KMS-11 (cell line): ENCODE measurements at regions not wholly inside any gene's neighbourhood (a gene's known extent, or its start where the extent isn't known, plus 50 kb on each side); places are given as distances from the start of the nearest gene placed in this dataset.

Source experiments
- H2AFZ ChIP-seq: fragments of 200-600 bp; sonication (generic); 2 replicates; pipeline ENCODE4 v1.6.1; 2016; ENCODE audit warnings: antibody characterized with exemption, mixed run types, low read depth
- H3K27ac ChIP-seq: fragments of 200-600 bp; sonication (generic); 2 replicates; pipeline ENCODE4 v1.6.1; 2016; ENCODE audit warnings: mild to moderate bottlenecking, mixed run types
- H3K27me3 ChIP-seq: fragments of 200-600 bp; sonication (generic); 2 replicates; pipeline ENCODE4 v1.6.1; 2017; ENCODE audit warnings: mild to moderate bottlenecking, low read depth, mixed run types, moderate library complexity; ENCODE audit not compliant: insufficient read depth
- H3K36me3 ChIP-seq: fragments of 200-600 bp; sonication (generic); 2 replicates; pipeline ENCODE4 v1.6.1; 2017; ENCODE audit warnings: mild to moderate bottlenecking, mixed run types; ENCODE audit not compliant: insufficient read depth
- H3K4me1 ChIP-seq: fragments of 200-600 bp; sonication (generic); 2 replicates; pipeline ENCODE4 v1.6.1; 2016; ENCODE audit warnings: mild to moderate bottlenecking, low read depth, mixed run types; ENCODE audit not compliant: poor library complexity, severe bottlenecking
- H3K4me2 ChIP-seq: fragments of 200-600 bp; sonication (generic); 2 replicates; pipeline ENCODE4 v1.7.0; 2016; ENCODE audit warnings: mild to moderate bottlenecking, mixed run types
- H3K4me3 ChIP-seq: fragments of 200-600 bp; sonication (generic); IDR thresholded peaks from 2 replicates; pipeline ENCODE4 v1.6.1; 2017; ENCODE audit warnings: low read depth, low read length, mixed read lengths; ENCODE audit not compliant: insufficient read depth
- H3K79me2 ChIP-seq: fragments of 200-600 bp; sonication (generic); 2 replicates; pipeline ENCODE4 v1.6.1; 2016; ENCODE audit warnings: low read depth, mixed run types; ENCODE audit not compliant: insufficient read depth
- H3K9ac ChIP-seq: fragments of 200-600 bp; sonication (generic); 2 replicates; pipeline ENCODE4 v1.6.1; 2016; ENCODE audit warnings: mild to moderate bottlenecking, mixed run types
- H4K20me1 ChIP-seq: fragments of 200-600 bp; sonication (generic); 2 replicates; pipeline ENCODE4 v1.6.1; 2016; ENCODE audit warnings: mild to moderate bottlenecking, mixed run types; ENCODE audit not compliant: insufficient read depth
- TF ChIP-seq, protein P1 (sequence below): fragments of 200-600 bp; sonication (generic); conservative IDR thresholded peaks from 2 replicates; pipeline ENCODE4 v1.6.1; 2017; ENCODE audit warnings: low read depth, mild to moderate bottlenecking, antibody characterized with exemption, low read length, moderate library complexity, mixed read lengths

GRCh38 chr6:9439621-9440330 is 975.1 kb downstream of the TFAP2A start:
- no peaks in the 10 kb centered on the region for H3K4me1 ChIP-seq
- no peak overlapping the region for H2AFZ ChIP-seq
- no peaks in the 10 kb centered on the region for H3K36me3 ChIP-seq
- H3K79me2 ChIP-seq, result no peaks in the 10 kb centered on the region
- H3K4me2 ChIP-seq, result no peak overlapping the region
- no peak overlapping the region for H3K9ac ChIP-seq
- no peak overlapping the region for H3K27ac ChIP-seq
- TF ChIP-seq, protein P1, sequence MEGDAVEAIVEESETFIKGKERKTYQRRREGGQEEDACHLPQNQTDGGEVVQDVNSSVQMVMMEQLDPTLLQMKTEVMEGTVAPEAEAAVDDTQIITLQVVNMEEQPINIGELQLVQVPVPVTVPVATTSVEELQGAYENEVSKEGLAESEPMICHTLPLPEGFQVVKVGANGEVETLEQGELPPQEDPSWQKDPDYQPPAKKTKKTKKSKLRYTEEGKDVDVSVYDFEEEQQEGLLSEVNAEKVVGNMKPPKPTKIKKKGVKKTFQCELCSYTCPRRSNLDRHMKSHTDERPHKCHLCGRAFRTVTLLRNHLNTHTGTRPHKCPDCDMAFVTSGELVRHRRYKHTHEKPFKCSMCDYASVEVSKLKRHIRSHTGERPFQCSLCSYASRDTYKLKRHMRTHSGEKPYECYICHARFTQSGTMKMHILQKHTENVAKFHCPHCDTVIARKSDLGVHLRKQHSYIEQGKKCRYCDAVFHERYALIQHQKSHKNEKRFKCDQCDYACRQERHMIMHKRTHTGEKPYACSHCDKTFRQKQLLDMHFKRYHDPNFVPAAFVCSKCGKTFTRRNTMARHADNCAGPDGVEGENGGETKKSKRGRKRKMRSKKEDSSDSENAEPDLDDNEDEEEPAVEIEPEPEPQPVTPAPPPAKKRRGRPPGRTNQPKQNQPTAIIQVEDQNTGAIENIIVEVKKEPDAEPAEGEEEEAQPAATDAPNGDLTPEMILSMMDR, result no peak
- no peaks in the 10 kb centered on the region for H3K27me3 ChIP-seq
- H3K4me3 ChIP-seq, result no peak overlapping the region
- H4K20me1 ChIP-seq, result no peaks in the 10 kb centered on the region

GRCh38 chr6:9437836-9438235 is 977.0 kb downstream of the TFAP2A start:
- TF ChIP-seq, protein P1, result no peak
- Histone ChIP-seq H3K4me2 (no peak overlapping the region), H3K9ac (no peak overlapping the region), H3K4me3 (no peak overlapping the region), H3K36me3 (no peaks in the 10 kb centered on the region), H3K4me1 (no peaks in the 10 kb centered on the region), H3K27me3 (no peaks in the 10 kb centered on the region), H3K79me2 (no peaks in the 10 kb centered on the region), H4K20me1 (no peaks in the 10 kb centered on the region), H3K27ac (no peak overlapping the region), H2AFZ (no peak overlapping the region)

GRCh38 chr6:9435281-9435680 is 979.6 kb downstream of the TFAP2A start:
- Histone ChIP-seq H3K27ac (no peak overlapping the region), H3K4me2 (no peak overlapping the region), H2AFZ (no peak overlapping the region), H3K4me3 (no peak overlapping the region), H4K20me1 (no peaks in the 10 kb centered on the region), H3K9ac (no peak overlapping the region), H3K36me3 (no peaks in the 10 kb centered on the region), H3K27me3 (no peaks in the 10 kb centered on the region), H3K79me2 (no peaks in the 10 kb centered on the region), H3K4me1 (no peaks in the 10 kb centered on the region)
- TF ChIP-seq, protein P1, result no peak

DNA sequence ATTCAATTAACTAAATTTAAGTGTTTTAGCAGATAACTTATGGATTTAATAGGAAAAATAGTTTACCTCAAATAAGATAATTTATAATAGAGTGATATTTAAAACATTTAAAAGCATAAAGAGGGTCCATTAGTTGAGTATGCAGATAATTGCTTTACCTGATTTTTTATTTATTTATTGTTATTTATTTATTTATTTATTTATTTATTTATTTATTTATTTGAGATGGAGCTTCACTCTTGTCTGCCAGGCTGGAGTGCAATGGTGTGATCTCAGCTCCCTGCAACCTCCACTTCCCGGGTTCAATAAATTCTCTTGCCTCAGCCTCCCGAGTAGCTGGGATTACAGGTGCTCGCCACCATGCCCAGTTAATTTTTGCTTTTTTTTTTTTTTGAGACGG is 982.9 kb downstream of the TFAP2A start:
- H3K36me3 ChIP-seq, result no peaks in the 10 kb centered on the region
- H3K27ac ChIP-seq, result no peak overlapping the region
- H3K4me1 ChIP-seq, result no peaks in the 10 kb centered on the region
- no peak overlapping the region for H3K9ac ChIP-seq
- TF ChIP-seq, protein P1, result no peak
- H3K27me3 ChIP-seq, result no peaks in the 10 kb centered on the region
- no peak overlapping the region for H2AFZ ChIP-seq
- H3K79me2 ChIP-seq, result no peaks in the 10 kb centered on the region
- H3K4me2 ChIP-seq, result no peak overlapping the region
- no peak overlapping the region for H3K4me3 ChIP-seq
- no peaks in the 10 kb centered on the region for H4K20me1 ChIP-seq
